ENCODE measurements at regions not wholly inside any gene's neighbourhood (a gene's known extent, or its start where the extent isn't known, plus 50 kb on each side); places are given as distances from the start of the nearest gene placed in this dataset.

- Histone ChIP-seq H3K4me3 (no peak overlapping the region), H3K27ac (no peak overlapping the region)
These were observed 142.0 kb downstream of the PTPN20 start for GRCh38 chr10:47053081-47053798.

- Histone ChIP-seq H3K27ac (no peak overlapping the region), H3K4me3 (no peak overlapping the region)
These were observed 143.7 kb downstream of the PTPN20 start for GRCh38 chr10:47054974-47055373.

- Histone ChIP-seq H3K27ac (no peak overlapping the region), H3K4me3 (no peak overlapping the region)
These were observed 144.4 kb downstream of the PTPN20 start for GRCh38 chr10:47055386-47056246.

- Histone ChIP-seq H3K4me3 (no peak overlapping the region), H3K27ac (no peak overlapping the region)
These were observed 145.0 kb downstream of the PTPN20 start for GRCh38 chr10:47056247-47056510.

- Histone ChIP-seq H3K4me3 (no peak overlapping the region), H3K27ac (no peak overlapping the region)
These were observed 146.2 kb downstream of the PTPN20 start for GRCh38 chr10:47057471-47057870.

- H3K4me3 ChIP-seq, result no peak overlapping the region
- H3K27ac ChIP-seq, result no peak overlapping the region
These were observed 146.9 kb downstream of the PTPN20 start for GRCh38 chr10:47058032-47058702.

GRCh38 chr10:47058961-47059391 is 147.7 kb downstream of the PTPN20 start:
- no peak overlapping the region for H3K4me3 ChIP-seq
- H3K27ac ChIP-seq, result no peak overlapping the region

GRCh38 chr10:47059606-47060311 is 148.5 kb downstream of the PTPN20 start:
- Histone ChIP-seq H3K4me3 (no peak overlapping the region), H3K27ac (no peak overlapping the region)

GRCh38 chr10:47060356-47060755 is 149.1 kb downstream of the PTPN20 start:
- H3K27ac ChIP-seq, result no peak overlapping the region
- no peak overlapping the region for H3K4me3 ChIP-seq

GRCh38 chr10:47060993-47061500 is 149.8 kb downstream of the PTPN20 start:
- no peak overlapping the region for H3K27ac ChIP-seq
- no peak overlapping the region for H3K4me3 ChIP-seq

- H3K27ac ChIP-seq, result no peak overlapping the region
These were observed 150.5 kb downstream of the PTPN20 start for GRCh38 chr10:47061776-47062175.

GRCh38 chr10:47062441-47063200 is 151.4 kb downstream of the PTPN20 start:
- no peak overlapping the region for H3K4me3 ChIP-seq

More at GRCh38 chr10:47061776-47062175, 150.5 kb downstream of the PTPN20 start:
- H3K4me3 ChIP-seq, result no peak overlapping the region

GRCh38 chr10:47063858-47064257 is 152.6 kb downstream of the PTPN20 start:
- no peak overlapping the region for H3K27ac ChIP-seq
- H3K4me3 ChIP-seq, result no peak overlapping the region

More at GRCh38 chr10:47062441-47063200, 151.4 kb downstream of the PTPN20 start:
- H3K27ac ChIP-seq, result no peak overlapping the region

- H3K4me3 ChIP-seq, result no peak overlapping the region
- no peak overlapping the region for H3K27ac ChIP-seq
These were observed 154.7 kb downstream of the PTPN20 start for GRCh38 chr10:47065903-47066302.

GRCh38 chr10:47067949-47068940 is 157.0 kb downstream of the PTPN20 start:
- Histone ChIP-seq H3K27ac (no peak overlapping the region), H3K4me3 (no peak overlapping the region)

- Histone ChIP-seq H3K27ac (no peak overlapping the region), H3K4me3 (no peak overlapping the region)
These were observed 159.3 kb downstream of the PTPN20 start for GRCh38 chr10:47070541-47070940.

- Histone ChIP-seq H3K27ac (no peak overlapping the region), H3K4me3 (no peak overlapping the region)
These were observed 160.7 kb downstream of the PTPN20 start for GRCh38 chr10:47071891-47072290.

GRCh38 chr10:47073967-47074366 is 162.7 kb downstream of the PTPN20 start:
- no peak overlapping the region for H3K4me3 ChIP-seq
- no peak overlapping the region for H3K27ac ChIP-seq

All from skin epidermis (tissue), 12 donors.